ENCODE measurements at regions not wholly inside any gene's neighbourhood (a gene's known extent, or its start where the extent isn't known, plus 50 kb on each side); places are given as distances from the start of the nearest gene placed in this dataset.

GRCh38 chr12:92338671-92339070, 193.0 kb upstream of the BTG1 start:
- H3K27me3 ChIP-seq (ENCODE audit: control insufficient read depth, insufficient read depth, low read length) = no peaks in the 10 kb centered on the region
- ATAC-seq (no peak), DNase-seq (ENCODE audit: low read depth, low spot score) (no peak)
- no peak overlapping the region for H3K4me3 ChIP-seq (ENCODE audit: low read depth in 2 of 2, low read length in 2 of 2)
- BruUV-seq (replicated peaks) = no TSS peak
- no peaks in the 10 kb centered on the region for H3K9me3 ChIP-seq (ENCODE audit: control insufficient read depth, insufficient read depth, low read depth, low read length)
- ChIA-PET CTCF (no interaction called here), POLR2A (no interaction called here)
- in situ Hi-C loops (cut with HindIII; ENCODE audit: low pct_unique_long_range_greater_than_20kb, low sequenced_read_pairs) (no loop called here), intact Hi-C loops (cut with micrococcal nuclease; ENCODE audit: unreplicated experiment) (loop anchor here (10.0 kb wide), 1 partner anchor 76 kb away; no protein-coding TSS in a partner anchor)
- H3K4me1 ChIP-seq (ENCODE audit: control insufficient read depth, insufficient read depth, low read length) = no peaks in the 10 kb centered on the region
- no peaks in the 10 kb centered on the region for H3K36me3 ChIP-seq (ENCODE audit: control insufficient read depth, insufficient read depth, low read length)
- H3K27ac ChIP-seq (ENCODE audit: low read length) = no peak overlapping the region
- no peak for TF ChIP-seq TCF7L2 (IDR thresholded peaks at IDR 0.05; ENCODE audit: low read depth, low read length)
- no peak for TF ChIP-seq REST (IDR thresholded peaks at IDR 0.05; ENCODE audit: insufficient read depth in 1 of 2, low read depth in 2 of 2, low read length in 1 of 2)

DNA sequence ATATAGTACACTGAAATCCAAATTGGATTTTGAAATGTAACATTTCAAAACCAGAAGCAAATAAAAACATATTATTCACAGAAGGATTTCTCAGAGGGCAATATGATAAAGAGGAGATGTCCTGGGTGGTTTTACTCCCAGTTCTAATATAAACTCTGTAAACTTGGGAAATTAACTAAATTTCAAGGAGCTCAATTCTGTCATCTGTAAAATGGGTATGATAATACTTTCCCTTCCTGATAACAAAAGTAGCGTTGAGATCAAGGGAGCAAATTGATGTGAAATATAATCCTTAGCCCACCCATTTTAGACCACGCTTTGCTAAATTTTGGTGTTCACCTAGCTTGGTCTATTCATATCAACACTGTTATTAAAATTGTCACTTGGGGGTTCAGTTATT, 192.5 kb upstream of the BTG1 start:
- DNase-seq (ENCODE audit: low read depth, low spot score) (no peak), ATAC-seq (no peak)
- ChIA-PET CTCF (no interaction called here), POLR2A (no interaction called here)
- Histone ChIP-seq H3K4me1 (ENCODE audit: control insufficient read depth, insufficient read depth, low read length) (no peaks in the 10 kb centered on the region), H3K4me3 (ENCODE audit: low read depth in 2 of 2, low read length in 2 of 2) (no peak overlapping the region), H3K27me3 (ENCODE audit: control insufficient read depth, insufficient read depth, low read length) (no peaks in the 10 kb centered on the region), H3K9me3 (ENCODE audit: control insufficient read depth, insufficient read depth, low read depth, low read length) (no peaks in the 10 kb centered on the region), H3K27ac (ENCODE audit: low read length) (no peak overlapping the region), H3K36me3 (ENCODE audit: control insufficient read depth, insufficient read depth, low read length) (no peaks in the 10 kb centered on the region)
- TF ChIP-seq POLR2AphosphoS5 (IDR thresholded peaks at IDR 0.05; ENCODE audit: low read depth, low read length) = no peak
- no TSS peak for BruUV-seq (replicated peaks)
- in situ Hi-C loops (cut with HindIII; ENCODE audit: low pct_unique_long_range_greater_than_20kb, low sequenced_read_pairs) (no loop called here), intact Hi-C loops (cut with micrococcal nuclease; ENCODE audit: unreplicated experiment) (loop anchor here (10.0 kb wide), 1 partner anchor 77 kb away; no protein-coding TSS in a partner anchor)

GRCh38 chr12:92337128-92337527, 191.5 kb upstream of the BTG1 start:
- TF ChIP-seq, protein P1, sequence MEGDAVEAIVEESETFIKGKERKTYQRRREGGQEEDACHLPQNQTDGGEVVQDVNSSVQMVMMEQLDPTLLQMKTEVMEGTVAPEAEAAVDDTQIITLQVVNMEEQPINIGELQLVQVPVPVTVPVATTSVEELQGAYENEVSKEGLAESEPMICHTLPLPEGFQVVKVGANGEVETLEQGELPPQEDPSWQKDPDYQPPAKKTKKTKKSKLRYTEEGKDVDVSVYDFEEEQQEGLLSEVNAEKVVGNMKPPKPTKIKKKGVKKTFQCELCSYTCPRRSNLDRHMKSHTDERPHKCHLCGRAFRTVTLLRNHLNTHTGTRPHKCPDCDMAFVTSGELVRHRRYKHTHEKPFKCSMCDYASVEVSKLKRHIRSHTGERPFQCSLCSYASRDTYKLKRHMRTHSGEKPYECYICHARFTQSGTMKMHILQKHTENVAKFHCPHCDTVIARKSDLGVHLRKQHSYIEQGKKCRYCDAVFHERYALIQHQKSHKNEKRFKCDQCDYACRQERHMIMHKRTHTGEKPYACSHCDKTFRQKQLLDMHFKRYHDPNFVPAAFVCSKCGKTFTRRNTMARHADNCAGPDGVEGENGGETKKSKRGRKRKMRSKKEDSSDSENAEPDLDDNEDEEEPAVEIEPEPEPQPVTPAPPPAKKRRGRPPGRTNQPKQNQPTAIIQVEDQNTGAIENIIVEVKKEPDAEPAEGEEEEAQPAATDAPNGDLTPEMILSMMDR (IDR thresholded peaks at IDR 0.05) = no peak
- TF ChIP-seq TCF7L2 (IDR thresholded peaks at IDR 0.05; ENCODE audit: low read depth, low read length) = no peak
- TF ChIP-seq POLR2AphosphoS5 (IDR thresholded peaks at IDR 0.05; ENCODE audit: low read depth, low read length) = no peak
- no peak for TF ChIP-seq REST (IDR thresholded peaks at IDR 0.05; ENCODE audit: insufficient read depth in 1 of 2, low read depth in 2 of 2, low read length in 1 of 2)
- TF ChIP-seq SIN3A (IDR thresholded peaks at IDR 0.05; ENCODE audit: borderline replicate concordance, insufficient read depth, low read depth, low read length) = no peak
- Histone ChIP-seq H3K4me1 (ENCODE audit: control insufficient read depth, insufficient read depth, low read length) (no peaks in the 10 kb centered on the region), H3K36me3 (ENCODE audit: control insufficient read depth, insufficient read depth, low read length) (no peaks in the 10 kb centered on the region), H3K9me3 (ENCODE audit: control insufficient read depth, insufficient read depth, low read depth, low read length) (no peaks in the 10 kb centered on the region), H3K27me3 (ENCODE audit: control insufficient read depth, insufficient read depth, low read length) (no peaks in the 10 kb centered on the region), H3K4me3 (ENCODE audit: low read depth in 2 of 2, low read length in 2 of 2) (no peak overlapping the region), H3K27ac (ENCODE audit: low read length) (no peak overlapping the region)
- intact Hi-C loops (cut with micrococcal nuclease; ENCODE audit: unreplicated experiment) = loop anchor here (10.0 kb wide), 1 partner anchor 78 kb away; no protein-coding TSS in a partner anchor
- POLR2A ChIA-PET = no interaction called here
- in situ Hi-C loops (cut with HindIII; ENCODE audit: low pct_unique_long_range_greater_than_20kb, low sequenced_read_pairs) = no loop called here
- ATAC-seq = no peak
- CTCF ChIA-PET = no interaction called here
- no TSS peak for BruUV-seq (replicated peaks)
- no peak for DNase-seq (ENCODE audit: low read depth, low spot score)
